Glomerular endothelial cell (primary cell): ENCODE measurements at regions not wholly inside any gene's neighbourhood (a gene's known extent, or its start where the extent isn't known, plus 50 kb on each side); places are given as distances from the start of the nearest gene placed in this dataset.
"Not testable (repeated sequence)": the region's sequence is repeated elsewhere in the genome, so short reads cannot be mapped to it uniquely, and the experiment has no call there.

ENCODE experiments used
- DNase-seq: peaks from one replicate; pipeline ENCODE4 v3.0.0-alpha.2; 2011; ENCODE audit warnings: low read depth, low spot score; ENCODE audit errors: extremely low read depth

DNA sequence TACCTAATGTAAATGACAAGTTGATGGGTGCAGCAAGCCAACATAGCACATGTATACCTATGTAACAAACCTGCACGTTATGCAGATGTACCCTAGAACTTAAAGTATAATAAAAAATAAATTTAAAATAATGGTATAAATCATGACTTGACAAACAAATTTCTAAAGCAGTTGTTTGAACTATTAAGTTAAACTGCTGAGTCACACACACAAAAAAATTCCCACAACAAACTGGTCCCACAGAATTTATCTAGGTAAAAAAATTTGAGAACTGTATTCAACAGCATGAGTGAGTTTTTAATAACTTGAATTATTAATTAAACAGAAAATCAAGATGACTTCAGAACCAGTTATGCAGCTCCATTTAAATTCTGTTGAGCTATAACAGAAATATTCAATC is 186.0 kb upstream of the SOX6 start:
- DNase-seq: no peak

DNA sequence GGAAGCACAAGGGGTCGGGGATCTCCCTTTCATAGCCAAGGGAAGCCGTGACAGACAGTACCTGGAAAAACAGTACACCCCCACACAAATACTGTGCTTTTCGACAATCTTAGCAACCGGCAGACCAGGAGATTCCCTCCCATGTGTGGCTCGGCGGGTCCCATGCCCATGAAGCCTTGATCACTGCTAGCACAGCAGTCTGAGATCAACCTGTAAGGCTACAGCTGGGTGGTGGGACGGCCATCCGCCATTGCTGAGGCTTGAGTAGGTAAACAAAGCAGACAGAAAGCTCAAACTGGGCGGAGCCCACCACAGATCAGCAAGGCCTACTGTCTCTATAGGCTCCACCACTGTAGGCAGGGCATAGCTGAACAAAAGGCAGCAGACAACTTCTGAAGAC is 180.2 kb upstream of the SOX6 start:
- DNase-seq: no peak

DNA sequence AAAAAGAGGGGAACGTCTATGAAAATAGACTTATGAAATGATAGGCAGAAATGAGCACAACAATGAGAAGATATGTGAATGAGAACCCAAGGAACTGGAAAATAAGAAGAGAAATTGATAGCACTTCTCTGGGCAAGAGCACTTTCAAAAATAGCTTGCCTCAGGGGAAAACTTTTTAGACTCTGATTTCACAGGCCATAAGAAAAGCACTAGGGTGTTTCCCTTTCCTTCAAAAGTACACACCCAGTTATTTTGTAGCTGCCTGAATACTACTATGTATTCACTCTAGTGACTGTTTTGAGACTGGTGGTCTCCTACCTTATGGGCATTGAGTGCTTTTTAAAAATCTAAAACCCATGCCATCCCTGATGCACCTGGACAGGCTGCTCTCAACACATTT is 172.3 kb upstream of the SOX6 start:
- DNase-seq: no peak

DNA sequence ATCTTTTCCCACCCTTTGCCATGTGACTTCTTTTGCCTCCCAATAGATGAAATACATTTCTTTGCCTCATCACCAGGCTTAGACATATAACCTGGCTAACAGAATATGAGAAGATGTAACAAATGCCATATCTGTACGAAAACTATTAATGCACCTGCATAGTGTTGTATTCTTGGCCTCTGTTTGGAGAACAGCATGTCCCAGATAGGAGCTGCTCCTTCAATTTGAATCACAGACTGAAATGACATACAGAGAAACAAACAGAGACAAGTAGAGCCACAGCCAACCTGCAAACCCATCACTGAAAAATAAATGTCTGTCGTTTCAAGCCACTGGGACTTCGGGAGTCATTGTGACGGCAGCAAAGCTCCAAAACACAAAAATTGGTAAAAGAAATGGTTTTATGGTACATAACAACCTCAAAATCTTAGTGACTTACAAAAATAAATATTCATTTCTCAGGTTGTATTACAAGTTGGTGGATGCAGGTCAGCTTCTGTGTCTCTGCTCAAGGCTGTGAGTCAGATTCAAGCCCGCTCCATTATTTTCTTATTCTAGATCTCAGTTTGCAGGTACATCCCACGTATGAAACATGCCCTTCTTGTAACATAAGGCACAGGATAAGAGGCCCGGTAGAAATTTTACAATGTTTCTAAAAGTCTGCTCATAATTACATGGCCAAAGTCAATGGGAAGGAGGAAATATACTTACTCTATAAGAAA is 171.3 kb upstream of the SOX6 start:
- DNase-seq: no peak

DNA sequence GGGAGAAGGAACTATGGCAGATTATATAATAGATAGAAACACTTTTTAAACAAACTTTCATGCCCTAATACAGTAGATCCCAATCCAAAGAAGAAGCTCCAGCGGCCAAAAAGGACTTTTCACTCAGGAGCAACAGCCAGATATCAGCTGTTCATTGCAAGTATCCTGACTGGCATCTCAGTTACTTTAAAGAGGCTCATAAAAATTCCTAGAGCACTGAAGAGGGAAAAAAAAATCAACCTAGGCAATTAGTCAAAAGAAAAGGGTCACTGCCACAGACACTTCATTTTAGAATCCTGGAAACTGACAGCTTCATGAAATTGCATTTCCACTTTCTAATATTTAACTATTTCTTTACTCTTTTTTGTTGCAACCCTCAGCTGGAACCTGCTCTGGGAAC is 170.6 kb upstream of the SOX6 start:
- DNase-seq: no peak

DNA sequence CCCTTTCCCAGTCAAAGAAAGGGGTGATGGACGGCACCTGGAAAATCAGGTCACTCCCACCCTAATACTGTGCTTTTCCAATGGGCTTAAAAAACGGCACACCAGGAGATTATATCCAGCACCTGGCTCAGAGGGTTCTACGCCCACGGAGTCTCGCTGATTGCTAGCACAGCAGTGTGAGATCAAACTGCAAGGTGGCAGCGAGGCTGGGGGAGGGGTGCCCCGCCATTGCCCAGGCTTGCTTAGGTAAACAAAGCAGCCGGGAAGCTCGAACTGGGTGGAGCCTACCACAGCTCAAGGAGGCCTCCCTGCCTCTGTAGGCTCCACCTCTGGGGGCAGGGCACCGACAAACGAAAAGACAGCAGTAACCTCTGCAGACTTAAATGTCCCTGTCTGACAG is 164.4 kb upstream of the SOX6 start:
- DNase-seq: not testable (repeated sequence)

DNA sequence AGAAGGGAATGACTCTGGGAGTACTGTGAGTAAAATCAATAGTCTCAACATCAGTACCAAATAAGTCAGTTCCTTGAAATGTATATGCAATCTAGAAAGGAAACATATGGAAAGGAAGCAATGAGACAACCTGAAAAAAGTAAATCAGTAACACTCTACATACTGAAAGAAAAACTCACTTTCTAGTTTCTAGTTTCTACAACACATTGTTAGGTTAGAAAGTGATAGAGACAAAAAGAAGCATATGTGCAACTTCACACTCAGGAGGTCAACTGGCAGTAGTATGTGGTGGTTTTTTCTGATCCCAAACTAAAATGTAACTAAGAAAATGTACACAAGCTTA is 156.5 kb upstream of the SOX6 start:
- no peak for DNase-seq

DNA sequence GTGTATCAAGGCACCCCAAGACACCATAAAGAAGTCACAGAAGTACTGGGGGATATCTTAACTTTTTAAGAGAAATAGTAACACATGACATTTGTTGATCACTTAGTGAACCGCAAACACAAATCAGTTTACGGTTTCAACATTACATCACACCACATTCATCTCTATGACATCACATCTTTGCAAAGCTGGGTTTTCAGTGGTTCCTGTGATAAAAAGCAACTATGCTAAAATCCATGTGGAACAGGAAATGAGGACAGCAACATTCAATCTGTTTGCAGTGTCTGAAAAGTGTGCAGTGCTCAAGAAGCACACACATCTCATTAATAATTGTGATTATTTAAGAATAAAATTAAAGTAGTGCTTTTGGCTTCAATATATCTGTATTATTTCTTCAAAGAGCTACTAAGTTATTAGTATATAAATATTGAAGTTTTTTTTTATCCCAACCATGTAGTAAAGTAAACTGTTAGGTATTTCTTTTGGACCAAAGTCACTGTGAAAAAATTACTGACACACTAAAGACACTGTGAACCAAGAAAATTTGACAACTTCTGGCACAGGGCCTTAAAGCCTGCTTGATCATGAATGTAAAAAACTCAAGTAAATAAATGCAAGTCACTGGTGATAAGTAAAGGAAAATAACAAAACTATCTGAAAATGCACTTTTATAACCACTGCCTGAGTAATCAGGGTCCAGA is 156.0 kb upstream of the SOX6 start:
- no peak for DNase-seq

DNA sequence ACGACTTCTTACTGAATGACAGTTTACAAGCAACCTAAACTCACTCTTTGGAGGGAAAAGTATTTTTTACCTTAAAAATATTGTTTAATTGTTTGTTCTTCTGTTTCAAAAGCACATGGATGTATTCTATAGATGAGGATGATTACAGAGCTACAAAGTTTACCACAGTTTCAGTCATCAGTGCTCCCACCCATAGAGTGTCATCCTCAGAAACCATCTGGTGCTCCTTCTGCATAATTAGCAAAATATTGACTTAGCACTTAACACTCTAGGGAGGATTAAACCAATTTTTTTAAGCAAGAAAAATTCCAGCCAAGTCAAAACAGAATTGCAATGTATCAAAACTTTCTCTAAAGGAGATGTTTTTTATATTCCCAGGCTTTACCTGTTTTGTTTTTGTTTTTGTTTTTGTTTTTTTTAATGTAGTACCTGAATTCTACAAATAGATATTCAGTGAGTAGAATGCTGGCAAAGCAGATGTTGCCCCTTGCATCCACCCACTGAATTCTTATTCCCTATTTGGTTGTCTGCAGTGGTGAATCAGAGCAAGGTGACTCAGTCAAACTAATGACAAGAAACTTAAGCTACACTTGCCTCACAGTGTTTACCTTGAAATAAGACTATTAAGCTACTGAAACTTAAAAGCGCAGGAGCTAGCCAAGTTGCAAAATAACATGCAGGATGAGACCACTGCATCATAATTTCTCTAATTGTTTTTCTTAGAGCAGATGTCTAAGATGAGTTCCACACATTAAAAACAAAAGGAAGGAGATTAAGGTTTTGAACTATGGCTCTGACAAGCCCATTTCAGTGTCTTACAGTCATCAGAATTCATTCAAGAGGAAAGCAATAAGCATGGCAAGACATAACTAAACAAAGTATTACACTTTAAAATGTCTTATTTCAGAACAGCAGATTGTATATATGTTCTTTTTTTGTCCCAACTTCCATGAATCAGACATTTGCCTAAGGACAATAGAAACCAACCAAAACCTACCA is 155.1 kb upstream of the SOX6 start:
- no peak for DNase-seq

DNA sequence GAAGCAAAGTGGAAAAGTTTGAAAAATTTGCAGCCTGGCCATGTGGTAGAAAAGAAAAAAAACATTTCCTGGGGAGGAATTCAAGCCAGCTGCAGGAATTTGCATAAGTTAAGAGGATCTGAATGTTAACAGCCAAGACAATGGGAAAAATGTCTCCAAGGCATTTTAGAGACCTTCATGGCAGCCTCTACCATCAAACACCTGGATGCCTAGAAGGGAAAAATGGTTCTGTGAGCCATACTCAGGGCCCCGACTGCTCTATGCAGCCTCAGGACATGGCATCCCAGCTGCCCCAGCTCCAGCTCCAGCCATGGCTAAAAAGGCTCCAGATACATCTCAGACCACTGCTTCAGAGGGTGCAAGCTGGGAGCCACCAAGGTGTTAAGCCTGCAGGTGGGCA is 149.1 kb upstream of the SOX6 start:
- DNase-seq: no peak

DNA sequence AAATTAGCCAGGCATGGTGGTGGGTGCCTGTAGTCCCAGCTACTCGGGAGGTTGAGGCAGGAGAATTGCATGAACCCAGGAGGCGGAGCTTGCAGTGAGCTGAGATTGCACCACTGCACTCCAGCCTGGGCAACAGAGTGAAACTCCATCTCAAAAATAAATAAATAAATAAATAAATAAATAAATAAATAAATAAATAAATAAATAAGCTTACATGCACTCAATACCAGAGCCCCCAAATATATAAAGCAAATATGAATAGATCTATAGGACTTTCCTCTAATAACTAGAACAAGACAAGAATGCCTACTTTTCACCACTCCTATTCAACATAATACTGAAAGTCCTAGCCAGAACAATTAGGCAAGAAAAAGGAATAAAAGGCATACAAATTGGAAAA is 147.5 kb upstream of the SOX6 start:
- DNase-seq: not testable (repeated sequence)

DNA sequence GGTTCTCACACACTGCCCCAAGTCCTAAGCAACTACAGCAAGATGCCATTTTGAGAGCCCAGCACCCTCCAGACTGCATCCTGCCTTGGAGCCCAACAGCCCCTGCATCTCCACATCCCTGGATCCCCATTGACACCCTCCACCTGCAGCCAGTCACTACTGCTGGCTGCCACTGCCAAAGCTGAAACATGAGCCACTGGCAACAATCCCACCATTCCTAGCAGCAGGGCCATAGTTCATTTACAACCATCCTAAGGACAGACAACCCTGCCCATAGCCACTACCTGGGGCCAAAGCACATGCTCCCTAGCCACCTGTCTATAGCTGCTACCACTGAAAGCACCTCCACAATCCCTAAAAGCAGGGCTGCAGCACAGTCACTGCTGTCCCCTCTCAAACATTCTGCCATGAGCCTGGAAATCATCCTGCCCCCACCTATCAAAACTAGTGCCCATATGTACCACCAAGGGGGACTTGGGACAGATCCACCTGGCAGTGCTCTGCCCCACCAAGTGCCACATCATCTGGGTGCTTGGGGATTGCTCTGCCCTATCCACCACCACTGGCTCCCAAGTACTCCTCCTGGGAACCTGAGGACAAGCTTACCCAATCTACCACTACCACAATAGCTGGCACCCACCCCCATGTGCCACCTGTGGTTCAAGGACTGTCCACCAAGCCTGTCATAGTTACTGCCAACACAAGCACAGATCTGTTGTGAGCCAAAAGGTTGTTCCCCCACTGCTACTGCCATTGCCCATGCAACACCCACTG is 138.8 kb upstream of the SOX6 start:
- no peak for DNase-seq

DNA sequence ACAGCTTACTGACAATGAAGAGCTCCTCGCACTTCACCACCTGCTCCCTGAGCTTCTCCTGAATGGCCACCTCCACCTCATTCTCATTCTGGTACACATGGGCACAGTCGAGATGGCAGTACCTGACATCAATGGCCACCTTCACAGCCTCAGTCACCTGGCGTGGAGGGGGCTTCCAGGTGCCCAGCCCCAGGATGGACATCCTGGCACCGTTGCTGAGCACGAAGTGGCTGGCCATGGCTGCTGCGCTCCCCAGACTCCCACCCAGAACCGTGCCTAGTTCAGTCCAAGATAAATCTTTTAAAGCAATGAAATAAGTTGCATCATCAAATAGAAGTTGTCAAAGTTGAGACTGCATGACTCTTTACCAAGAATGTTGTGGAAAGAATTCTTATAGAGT is 128.1 kb upstream of the SOX6 start:
- DNase-seq: no peak

DNA sequence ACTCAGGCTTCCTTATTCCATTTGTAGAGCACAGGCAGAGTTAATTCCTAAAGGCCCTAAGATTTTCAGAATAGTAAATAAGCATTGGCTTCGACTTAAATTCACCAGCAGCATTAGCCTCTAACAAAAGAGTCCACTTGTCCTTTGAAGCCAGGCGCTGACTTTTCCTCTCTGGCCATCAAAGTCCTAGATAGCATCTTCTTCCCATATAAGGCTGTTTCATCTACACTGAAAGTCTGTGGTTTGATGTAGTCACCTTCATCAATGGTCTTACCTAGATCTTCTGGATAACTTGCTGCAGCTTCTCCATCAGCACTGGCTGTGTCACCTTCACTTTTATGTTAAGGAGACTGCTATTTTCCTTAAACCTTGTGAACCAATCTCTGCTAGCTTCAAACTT is 118.3 kb upstream of the SOX6 start:
- DNase-seq: no peak

DNA sequence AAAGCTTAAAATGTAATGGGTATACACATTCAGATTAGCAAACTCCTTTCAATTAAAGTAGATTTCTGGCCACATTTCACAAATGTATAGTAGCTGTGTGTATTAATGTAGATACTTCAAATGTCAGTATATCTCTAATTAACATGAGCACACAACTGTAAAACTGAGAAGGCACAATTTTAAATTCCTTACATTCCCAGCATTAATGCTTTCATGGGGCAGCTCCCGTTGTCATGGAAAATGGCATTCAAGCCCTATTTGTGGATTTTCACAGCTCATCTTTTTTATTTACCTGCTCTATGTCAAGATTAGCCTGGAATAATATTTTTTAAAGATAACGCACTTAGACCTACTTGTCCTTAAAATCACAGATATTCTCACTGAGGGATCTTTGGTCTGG is 113.6 kb upstream of the SOX6 start:
- DNase-seq: no peak

DNA sequence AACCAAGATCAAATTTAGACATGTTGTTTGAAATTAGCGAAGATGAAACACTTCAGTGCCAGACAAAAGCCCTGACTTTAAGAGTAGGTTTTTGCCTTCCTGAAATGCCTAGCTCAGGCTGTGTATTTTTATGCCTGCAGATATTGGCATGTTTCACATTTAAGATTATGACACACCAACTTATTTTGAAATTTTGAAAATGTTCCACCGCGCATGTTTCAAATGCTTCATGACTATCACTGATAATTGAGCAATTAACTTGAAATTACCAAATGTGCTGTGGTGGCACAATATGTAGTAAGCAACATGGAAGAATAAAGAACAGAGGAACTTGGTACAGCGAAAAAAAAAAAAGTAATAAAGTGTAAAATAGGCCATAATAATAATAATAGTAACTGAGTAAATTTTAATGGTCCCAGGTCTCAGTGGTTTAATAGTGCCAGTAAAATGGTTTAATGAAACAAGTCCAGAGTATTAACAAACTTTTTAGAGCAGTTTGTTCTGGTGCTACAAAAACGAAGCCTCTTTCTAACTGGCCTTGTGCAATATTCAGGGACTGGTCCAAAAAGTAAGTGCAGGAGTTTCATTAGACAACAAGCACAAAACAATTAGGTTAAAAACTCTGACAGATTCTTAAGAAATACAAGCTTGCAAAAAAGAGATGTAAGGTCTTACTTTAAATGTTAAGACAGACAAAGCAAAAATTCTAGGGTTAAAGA is 112.5 kb upstream of the SOX6 start:
- DNase-seq: no peak

DNA sequence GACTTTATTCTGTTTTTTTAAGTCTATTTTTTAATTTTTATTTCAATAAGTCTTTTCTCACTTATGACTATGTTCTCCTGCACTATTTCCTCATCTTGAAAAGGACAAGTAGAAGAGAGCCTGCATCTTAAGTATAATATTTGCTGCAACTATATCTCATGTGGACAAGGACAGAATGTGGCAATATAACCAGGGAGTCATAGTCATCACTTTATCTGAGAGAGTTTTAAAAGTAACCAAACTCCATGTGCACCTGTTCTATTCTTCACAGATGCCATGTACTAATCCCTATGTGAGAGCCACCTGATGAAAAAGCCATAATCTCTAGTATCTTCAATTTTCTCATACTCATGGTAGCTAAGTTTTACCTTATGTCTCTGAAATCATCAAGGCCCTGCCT is 104.2 kb upstream of the SOX6 start:
- no peak for DNase-seq

DNA sequence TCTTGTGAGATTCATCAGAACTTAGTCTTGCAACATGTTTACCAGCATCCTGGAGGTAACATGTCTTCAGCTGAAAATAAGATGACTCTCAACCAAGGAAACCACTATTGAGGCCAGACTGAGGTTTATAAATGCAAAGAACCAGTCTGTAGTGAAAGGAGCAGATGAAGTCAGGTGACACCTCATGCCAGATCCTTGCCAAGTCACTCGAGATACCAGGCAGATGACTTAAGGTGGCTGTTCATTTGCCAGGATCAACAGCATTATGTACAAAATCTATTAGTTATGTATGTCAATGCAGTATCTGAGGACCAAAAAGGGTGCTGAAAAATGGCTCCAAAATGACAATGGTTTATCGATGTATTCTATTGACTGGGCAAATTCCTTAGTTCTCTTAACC is 100.0 kb upstream of the SOX6 start:
- DNase-seq: no peak

DNA sequence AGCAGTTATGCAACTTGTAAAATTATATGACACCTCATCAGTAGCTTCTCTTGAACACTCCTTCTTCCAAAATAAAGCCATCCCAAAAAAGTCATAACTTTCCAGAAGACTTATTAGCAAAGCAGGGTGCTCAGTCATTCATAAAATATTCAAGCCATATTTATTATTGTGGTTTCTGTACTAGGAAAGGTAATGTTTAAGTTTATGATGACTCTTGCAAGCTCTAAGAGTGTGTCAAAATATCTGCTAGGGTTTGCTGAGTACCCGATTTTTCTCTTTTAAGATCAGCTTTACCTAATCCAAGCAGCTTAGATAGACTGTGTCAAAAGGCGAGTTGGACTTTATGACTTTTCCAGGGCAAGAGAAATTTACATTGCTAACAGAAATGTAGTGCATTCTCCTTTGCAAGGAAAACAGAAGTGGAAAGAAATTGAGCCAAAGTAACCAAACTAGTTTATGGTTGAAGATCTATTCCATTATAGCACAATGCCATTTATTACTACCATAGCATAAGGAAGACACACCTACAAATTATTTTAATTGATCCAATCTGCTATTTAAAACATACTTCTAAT is 98.0 kb upstream of the SOX6 start:
- no peak for DNase-seq
